IMR-90 (cell line): ENCODE measurements at regions not wholly inside any gene's neighbourhood (a gene's known extent, or its start where the extent isn't known, plus 50 kb on each side); places are given as distances from the start of the nearest gene placed in this dataset.

ENCODE experiments used
- ATAC-seq: fragments of 200-7000 bp; cut with Tn5 transposase; 2 replicates; pipeline ENCODE4 v1.9.1; 2020; ENCODE audit warnings: low read depth, mild to moderate bottlenecking, moderate library complexity
- BruUV-seq: library from RNA; stranded (reverse); fragments of 400-500 nt; replicated peaks from 2 replicates; lab custom pipeline; 2021; lab: Mats Ljungman, UMichigan
- CTCF ChIA-PET: fragments of 300-600 bp; formaldehyde crosslinking; extraction: SDS; loops from one replicate; lab custom pipeline; 2021; ENCODE audit warnings: antibody characterized with exemption; lab: Yijun Ruan, JAX
- POLR2A ChIA-PET: fragments of 300-600 bp; sonication (Branson Sonifier 250); formaldehyde crosslinking; loops from one replicate; lab custom pipeline; 2022; ENCODE audit warnings: antibody characterized with exemption; ENCODE audit not compliant: unreplicated experiment; lab: Charles Lee
- DNase-seq: peaks from one replicate; pipeline ENCODE4 v3.0.0; 2013
- H2AFZ ChIP-seq: replicated peaks from 2 replicates; pipeline ENCODE3; 2013; ENCODE audit warnings: low read length, mild to moderate bottlenecking; ENCODE audit not compliant: poor library complexity
- H2AK5ac ChIP-seq: 2 replicates; pipeline ENCODE4 v1.6.1; 2013; ENCODE audit warnings: low read depth, low read length, inconsistent platforms
- H2AK9ac ChIP-seq: replicated peaks from 2 replicates; pipeline ENCODE3; 2013; ENCODE audit warnings: mild to moderate bottlenecking, low read depth, low read length, moderate library complexity; ENCODE audit not compliant: poor library complexity
- H2BK120ac ChIP-seq: 2 replicates; pipeline ENCODE4 v1.6.1; 2013; ENCODE audit warnings: low read depth, low read length, inconsistent platforms
- H2BK15ac ChIP-seq: 3 replicates; pipeline ENCODE4 v1.6.1; 2013; ENCODE audit warnings: low read depth, low read length, inconsistent platforms
- H2BK20ac ChIP-seq: 2 replicates; pipeline ENCODE4 v1.6.1; 2013; ENCODE audit warnings: low read depth, mild to moderate bottlenecking, inconsistent platforms, low read length, moderate library complexity
- H2BK5ac ChIP-seq: 2 replicates; pipeline ENCODE4 v1.6.1; 2013; ENCODE audit warnings: mild to moderate bottlenecking, low read depth, low read length, inconsistent platforms; ENCODE audit not compliant: poor library complexity, severe bottlenecking
- H3K14ac ChIP-seq: replicated peaks from 2 replicates; pipeline ENCODE4 v1.6.1; 2013; ENCODE audit warnings: low read depth, low read length, inconsistent platforms
- H3K18ac ChIP-seq: 2 replicates; pipeline ENCODE4 v1.6.1; 2013; ENCODE audit warnings: low read depth, low read length, control low read depth
- H3K23ac ChIP-seq: 2 replicates; pipeline ENCODE4 v1.6.1; 2013; ENCODE audit warnings: low read depth, low read length, inconsistent platforms
- H3K27ac ChIP-seq: 2 replicates; pipeline ENCODE4 v1.5.1; 2013; ENCODE audit warnings: mild to moderate bottlenecking, control low read depth, low read length; ENCODE audit not compliant: insufficient read depth
- H3K27me3 ChIP-seq: 2 replicates; pipeline ENCODE4 v1.6.1; 2013; ENCODE audit warnings: low read length; ENCODE audit not compliant: control insufficient read depth, insufficient read depth
- H3K36me3 ChIP-seq: 2 replicates; pipeline ENCODE4 v1.6.1; 2013; ENCODE audit warnings: low read length, mixed read lengths; ENCODE audit not compliant: control insufficient read depth, insufficient read depth
- H3K4ac ChIP-seq: 2 replicates; pipeline ENCODE4 v1.6.1; 2013; ENCODE audit warnings: low read depth, low read length, inconsistent platforms
- H3K4me1 ChIP-seq: 2 replicates; pipeline ENCODE4 v1.6.1; 2013; ENCODE audit warnings: low read length, mixed read lengths; ENCODE audit not compliant: control insufficient read depth, insufficient read depth
- H3K4me2 ChIP-seq: 2 replicates; pipeline ENCODE4 v1.6.1; 2013; ENCODE audit warnings: low read depth, mild to moderate bottlenecking, control low read depth, low read length, moderate library complexity
- H3K4me3 ChIP-seq: 2 replicates; pipeline ENCODE4 v1.5.1; 2013; ENCODE audit warnings: low read depth, mild to moderate bottlenecking, control low read depth, low read length, moderate library complexity; ENCODE audit not compliant: insufficient read depth
- H3K56ac ChIP-seq: 2 replicates; pipeline ENCODE4 v1.6.1; 2013; ENCODE audit warnings: low read length, inconsistent platforms; ENCODE audit not compliant: insufficient read depth; ENCODE audit errors: extremely low read depth
- H3K79me1 ChIP-seq, 2 experiments: 2 replicates each; pipeline ENCODE4 v1.6.1; 2013; ENCODE audit warnings: low read length in 2 of 2, inconsistent platforms in 1 of 2, low read depth in 1 of 2
- H3K9ac ChIP-seq: 2 replicates; pipeline ENCODE4 v1.6.1; 2013; ENCODE audit warnings: low read depth, low read length, control low read depth
- H3K9me1 ChIP-seq: 2 replicates; pipeline ENCODE4 v1.6.1; 2013; ENCODE audit warnings: low read length, inconsistent platforms; ENCODE audit not compliant: insufficient read depth
- H3K9me3 ChIP-seq: 2 replicates; pipeline ENCODE4 v1.6.1; 2013; ENCODE audit warnings: low read length; ENCODE audit not compliant: control insufficient read depth, insufficient read depth
- H4K20me1 ChIP-seq: 2 replicates; pipeline ENCODE4 v1.6.1; 2013; ENCODE audit warnings: low read length, inconsistent platforms; ENCODE audit not compliant: insufficient read depth
- H4K5ac ChIP-seq: 2 replicates; pipeline ENCODE4 v1.6.1; 2013; ENCODE audit warnings: mild to moderate bottlenecking, low read depth, low read length, control low read depth
- H4K8ac ChIP-seq, 2 experiments: 2 replicates each; pipeline ENCODE4 v1.6.1; 2013; ENCODE audit warnings: low read depth in 2 of 2, low read length in 2 of 2, control low read depth in 1 of 2, inconsistent platforms in 1 of 2
- H4K91ac ChIP-seq: 2 replicates; pipeline ENCODE4 v1.6.1; 2013; ENCODE audit warnings: low read depth, low read length, inconsistent platforms; ENCODE audit not compliant: insufficient read depth
- CHD1 ChIP-seq: IDR thresholded peaks from 2 replicates; pipeline ENCODE4 v1.6.1; 2012; ENCODE audit warnings: low read depth, low read length, improper control_type of control experiment
- FOS ChIP-seq: fragments of 150-350 bp; IDR thresholded peaks from 2 replicates; pipeline ENCODE4 v1.6.1; 2016; ENCODE audit warnings: low read depth, low read length
- MAFK ChIP-seq: IDR thresholded peaks from 2 replicates; pipeline ENCODE4 v1.6.1; 2012; ENCODE audit warnings: low read depth, low read length, improper control_type of control experiment
- MXI1 ChIP-seq: IDR thresholded peaks from 2 replicates; pipeline ENCODE4 v1.6.1; 2012; ENCODE audit warnings: low read depth, mild to moderate bottlenecking, low read length, moderate library complexity, borderline replicate concordance
- NFE2L2 ChIP-seq: fragments of 150-350 bp; IDR thresholded peaks from 2 replicates; pipeline ENCODE4 v1.6.1; 2016; ENCODE audit warnings: low read depth, mild to moderate bottlenecking, low read length
- POLR2A ChIP-seq: IDR thresholded peaks from 2 replicates; pipeline ENCODE4 v1.6.1; 2012; ENCODE audit warnings: mild to moderate bottlenecking, low read depth, low read length
- RCOR1 ChIP-seq: IDR thresholded peaks from 2 replicates; pipeline ENCODE4 v1.6.1; 2012; ENCODE audit warnings: mild to moderate bottlenecking, low read length, improper control_type of control experiment; ENCODE audit not compliant: insufficient replicate concordance
- RFX5 ChIP-seq: IDR thresholded peaks from 2 replicates; pipeline ENCODE4 v1.8.0; 2012; ENCODE audit warnings: low read depth, mild to moderate bottlenecking, low read length, moderate library complexity
- SMC3 ChIP-seq: fragments of 150-350 bp; IDR thresholded peaks from 2 replicates; pipeline ENCODE4 v1.6.1; 2016; ENCODE audit warnings: low read depth, mild to moderate bottlenecking, antibody characterized with exemption, low read length, moderate library complexity
- WGBS, 2 experiments: methylation state at CpG; one replicate each; pipeline versions ENCODE4 v1.1.5 to v1.1.7; 2013; ENCODE audit warnings: missing lambda C conversion rate in 2 of 2; ENCODE audit not compliant: insufficient read length in 1 of 2; ENCODE audit errors: extremely low coverage in 2 of 2; 5-methylcytosine and 5-hydroxymethylcytosine counted together
- dilution Hi-C: fragments of 300-500 bp; cut with HindIII; formaldehyde crosslinking; loops from one replicate; pipeline ENCODE4 v1.14.3; 2018; ENCODE audit warnings: low sequenced_read_pairs; ENCODE audit not compliant: unreplicated experiment
- in situ Hi-C: fragments of 300-500 bp; cut with MboI; formaldehyde crosslinking; loops from 3 replicates; pipeline ENCODE4 v1.14.3; 2019; ENCODE audit warnings: low sequenced_read_pairs, inconsistent platforms, mixed read lengths
- intact Hi-C: fragments of 100-400 bp; cut with micrococcal nuclease; formaldehyde crosslinking; loops from 2 replicates; pipeline ENCODE4 v1.10.0; 2022
- TF ChIP-seq, protein P1 (sequence below): conservative IDR thresholded peaks from 2 replicates; pipeline ENCODE4 v1.5.1; 2012; ENCODE audit warnings: mild to moderate bottlenecking, low read depth, low read length, improper control_type of control experiment
- TF ChIP-seq, protein P2 (sequence below): fragments of 150-350 bp; IDR thresholded peaks from 2 replicates; pipeline ENCODE4 v1.6.1; 2017; ENCODE audit warnings: mild to moderate bottlenecking, antibody characterized with exemption, low read length, low read depth

DNA sequence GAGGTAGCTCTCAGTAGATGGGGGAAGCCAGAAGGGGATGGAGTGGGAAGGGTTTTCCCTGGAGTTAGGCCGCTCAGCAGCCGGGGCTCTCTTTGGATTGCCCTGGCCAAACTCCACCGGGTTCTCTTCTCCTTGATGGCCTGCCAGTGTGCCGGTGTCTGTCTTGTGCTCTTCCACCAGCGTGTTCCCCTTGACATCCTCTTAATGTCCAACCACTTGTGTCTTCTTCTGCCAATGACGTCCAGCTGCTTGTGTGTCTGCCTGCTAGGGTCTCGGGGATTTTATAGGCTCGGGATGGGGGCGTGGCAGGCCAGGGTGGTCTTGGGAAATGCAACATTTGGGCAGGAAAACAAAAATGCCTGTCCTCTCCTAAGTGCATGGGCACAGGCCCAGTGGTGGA is 313.1 kb upstream of the PUM3 start:
- Histone ChIP-seq H3K4me2 (no peak overlapping the region), H2AK5ac (no peak overlapping the region), H4K91ac (no peak overlapping the region), H2BK120ac (no peak overlapping the region), H3K27ac (no peak overlapping the region), H2AK9ac (no peak overlapping the region), H3K9me1 (no peaks in the 10 kb centered on the region), H3K9ac (no peak overlapping the region), H4K8ac (no peak overlapping the region), H3K4me1 (no peaks in the 10 kb centered on the region), H3K18ac (no peak overlapping the region), H3K23ac (no peak overlapping the region), H2BK5ac (no peak overlapping the region), H3K14ac (no peak overlapping the region), H4K5ac (no peak overlapping the region), H3K79me1 (no peaks in the 10 kb centered on the region), H3K56ac (no peak overlapping the region), H3K4ac (no peak overlapping the region), H3K27me3 (no peaks in the 10 kb centered on the region), H3K36me3 (no peaks in the 10 kb centered on the region), H3K9me3 (no peaks in the 10 kb centered on the region), H3K4me3 (no peak overlapping the region), H4K20me1 (no peaks in the 10 kb centered on the region), H2AFZ (no peak overlapping the region), H2BK15ac (no peak overlapping the region), H2BK20ac (no peak overlapping the region)
- WGBS, 2 experiments = 85% methylated on average over 2 of the region's 9 CpGs; no CpG with 5 or more reads in 1 of the 2 experiments
- no TSS peak for BruUV-seq
- CTCF ChIA-PET = no interaction called here
- DNase-seq (no peak), ATAC-seq (no peak)
- POLR2A ChIA-PET = no interaction called here
- in situ Hi-C loops = no loop called here
- TF ChIP-seq POLR2A (no peak), RCOR1 (no peak), FOS (no peak), MXI1 (no peak), NFE2L2 (no peak), RFX5 (no peak), CHD1 (no peak), SMC3 (no peak), MAFK (no peak)
- TF ChIP-seq, protein P1, sequence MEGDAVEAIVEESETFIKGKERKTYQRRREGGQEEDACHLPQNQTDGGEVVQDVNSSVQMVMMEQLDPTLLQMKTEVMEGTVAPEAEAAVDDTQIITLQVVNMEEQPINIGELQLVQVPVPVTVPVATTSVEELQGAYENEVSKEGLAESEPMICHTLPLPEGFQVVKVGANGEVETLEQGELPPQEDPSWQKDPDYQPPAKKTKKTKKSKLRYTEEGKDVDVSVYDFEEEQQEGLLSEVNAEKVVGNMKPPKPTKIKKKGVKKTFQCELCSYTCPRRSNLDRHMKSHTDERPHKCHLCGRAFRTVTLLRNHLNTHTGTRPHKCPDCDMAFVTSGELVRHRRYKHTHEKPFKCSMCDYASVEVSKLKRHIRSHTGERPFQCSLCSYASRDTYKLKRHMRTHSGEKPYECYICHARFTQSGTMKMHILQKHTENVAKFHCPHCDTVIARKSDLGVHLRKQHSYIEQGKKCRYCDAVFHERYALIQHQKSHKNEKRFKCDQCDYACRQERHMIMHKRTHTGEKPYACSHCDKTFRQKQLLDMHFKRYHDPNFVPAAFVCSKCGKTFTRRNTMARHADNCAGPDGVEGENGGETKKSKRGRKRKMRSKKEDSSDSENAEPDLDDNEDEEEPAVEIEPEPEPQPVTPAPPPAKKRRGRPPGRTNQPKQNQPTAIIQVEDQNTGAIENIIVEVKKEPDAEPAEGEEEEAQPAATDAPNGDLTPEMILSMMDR = no peak
- TF ChIP-seq, protein P2, sequence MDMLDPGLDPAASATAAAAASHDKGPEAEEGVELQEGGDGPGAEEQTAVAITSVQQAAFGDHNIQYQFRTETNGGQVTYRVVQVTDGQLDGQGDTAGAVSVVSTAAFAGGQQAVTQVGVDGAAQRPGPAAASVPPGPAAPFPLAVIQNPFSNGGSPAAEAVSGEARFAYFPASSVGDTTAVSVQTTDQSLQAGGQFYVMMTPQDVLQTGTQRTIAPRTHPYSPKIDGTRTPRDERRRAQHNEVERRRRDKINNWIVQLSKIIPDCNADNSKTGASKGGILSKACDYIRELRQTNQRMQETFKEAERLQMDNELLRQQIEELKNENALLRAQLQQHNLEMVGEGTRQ = no peak
- intact Hi-C loops = no loop called here
- dilution Hi-C loops = no loop called here
